NCI-H1092 (cell line): ENCODE measurements at regions not wholly inside any gene's neighbourhood (a gene's known extent, or its start where the extent isn't known, plus 50 kb on each side); places are given as distances from the start of the nearest gene placed in this dataset.
"Not testable (repeated sequence)": the region's sequence is repeated elsewhere in the genome, so short reads cannot be mapped to it uniquely, and the experiment has no call there.

Experiments used
- DNase-seq: peaks from one replicate; lab custom pipeline; 2025; lab: John Stamatoyannopoulos, UW

- peak; percentile 55 for DNase-seq
Observed at GRCh38 chr10:78458983-78459638, 425.4 kb downstream of the RPS24 start.

DNA sequence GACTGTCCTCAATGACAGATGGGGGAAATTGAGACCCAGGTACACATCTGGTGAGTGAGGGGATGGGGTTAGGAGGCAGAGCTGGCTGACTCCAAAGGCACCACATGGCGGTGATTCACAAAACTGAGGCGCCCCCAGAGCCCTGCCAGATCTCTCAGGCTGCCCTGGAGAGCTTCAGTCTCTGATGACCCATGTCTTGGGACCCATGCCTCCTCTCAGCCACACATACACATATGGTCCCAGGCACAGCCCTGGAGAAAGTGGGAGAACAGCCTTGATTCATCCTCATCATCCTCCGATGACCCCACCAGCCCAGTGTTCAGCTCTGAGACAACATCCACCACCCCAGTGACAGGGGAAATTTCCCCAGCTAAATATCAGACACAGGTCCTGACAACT lies 426.0 kb downstream of the RPS24 start:
- DNase-seq, result no peak

DNA sequence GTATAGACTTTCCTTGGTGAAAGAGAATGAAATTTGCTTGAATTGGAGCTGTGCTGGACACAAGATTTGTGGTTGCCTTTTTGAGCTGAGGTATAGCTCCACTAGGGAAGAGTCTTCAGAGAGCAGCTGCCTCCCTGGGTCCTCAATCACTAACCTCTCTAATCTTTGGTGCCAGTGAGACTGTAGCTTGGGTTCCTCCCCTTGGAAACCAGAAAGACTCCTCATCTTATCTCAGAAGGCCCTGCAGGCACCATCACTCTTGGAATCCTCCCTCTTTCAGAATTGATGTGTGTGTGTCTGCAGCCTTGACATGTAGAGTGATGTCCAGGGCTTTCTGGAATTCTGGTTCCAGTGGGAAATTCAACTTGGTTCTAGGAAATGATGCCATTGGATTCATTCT lies 426.5 kb downstream of the RPS24 start:
- DNase-seq, result no peak

GRCh38 chr10:78461333-78461732 lies 427.7 kb downstream of the RPS24 start:
- no peak for DNase-seq

DNA sequence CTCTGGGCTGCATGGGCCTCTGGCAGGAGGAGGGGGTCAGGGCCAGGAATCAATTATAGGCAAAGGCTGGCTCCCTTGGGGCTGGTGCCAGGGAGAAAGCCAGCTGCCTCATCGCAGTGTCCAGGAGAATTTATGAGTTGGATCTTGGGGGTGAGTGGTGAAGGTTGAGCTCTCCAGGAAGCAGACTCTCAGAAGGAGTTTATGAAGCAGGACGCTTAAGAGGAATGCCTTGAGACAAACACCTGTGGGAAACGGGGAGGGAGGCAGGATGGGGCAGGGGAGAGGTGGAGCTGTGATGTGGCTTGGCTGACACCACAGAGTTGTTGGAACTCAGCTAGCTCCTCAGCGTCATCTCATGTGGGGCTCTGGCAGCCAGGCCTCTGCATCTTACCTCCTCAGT lies 428.5 kb downstream of the RPS24 start:
- no peak for DNase-seq

- no peak for DNase-seq
Observed at GRCh38 chr10:78462726-78463228, 429.1 kb downstream of the RPS24 start.

DNA sequence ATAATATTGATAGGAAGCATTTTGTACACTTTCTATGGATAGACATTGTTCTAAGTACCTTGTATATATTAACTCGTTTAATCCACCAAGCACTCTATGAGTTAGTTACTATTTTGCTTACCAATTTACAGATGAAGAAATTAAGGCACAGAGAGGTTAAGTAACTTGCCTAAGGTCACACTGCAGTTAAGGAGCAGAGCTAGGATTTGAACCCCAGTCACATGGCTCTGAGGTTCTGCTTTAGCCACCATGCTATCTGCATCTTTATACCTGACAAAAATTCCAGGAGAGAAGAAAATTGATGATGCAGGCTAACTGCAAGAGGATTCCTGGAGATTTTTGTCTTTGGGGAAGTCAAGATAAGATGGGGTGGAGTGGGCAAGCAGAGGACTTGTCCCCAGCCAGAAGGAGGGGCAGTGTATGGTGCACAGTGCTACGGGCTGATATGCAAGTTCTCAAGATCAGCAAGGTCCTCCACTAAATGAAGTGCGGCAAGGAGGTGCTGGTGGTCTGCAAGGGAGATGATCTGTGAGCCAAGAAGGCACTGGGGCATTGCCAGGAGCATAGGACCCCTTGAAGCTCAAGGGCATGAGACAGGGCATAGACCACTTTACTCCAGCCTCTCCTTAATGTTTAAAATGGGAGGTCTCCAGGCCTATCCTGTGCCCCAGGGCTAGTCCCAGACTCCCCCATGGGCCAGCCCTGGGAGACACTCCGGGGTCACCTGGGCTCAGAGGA lies 430.6 kb downstream of the RPS24 start:
- no peak for DNase-seq

DNA sequence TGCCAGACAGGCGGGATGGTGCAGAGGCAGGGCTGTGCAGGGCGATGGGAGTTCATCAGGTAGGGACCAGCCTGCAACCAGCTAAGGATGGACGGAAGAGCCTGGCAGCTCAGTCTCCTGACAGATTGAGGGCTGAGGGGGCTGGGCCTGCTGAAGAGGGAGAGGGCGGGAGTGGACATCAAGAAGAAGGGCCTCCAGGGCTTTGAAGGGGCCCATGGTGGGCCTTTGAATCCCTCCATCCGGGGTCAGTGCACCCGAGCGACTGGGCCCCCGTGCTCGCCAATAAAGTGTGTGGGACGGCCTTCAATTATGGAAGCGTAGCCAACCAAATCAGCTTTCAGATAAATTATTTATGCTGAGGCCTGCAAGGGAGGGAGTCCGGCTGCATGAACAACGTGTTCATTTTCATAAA lies 431.2 kb downstream of the RPS24 start:
- no peak for DNase-seq

GRCh38 chr10:78465431-78465830 lies 431.8 kb downstream of the RPS24 start:
- no peak for DNase-seq

GRCh38 chr10:78467496-78468106 lies 433.9 kb downstream of the RPS24 start:
- no peak for DNase-seq

GRCh38 chr10:78468731-78469130 lies 435.1 kb downstream of the RPS24 start:
- not testable (repeated sequence) for DNase-seq

DNA sequence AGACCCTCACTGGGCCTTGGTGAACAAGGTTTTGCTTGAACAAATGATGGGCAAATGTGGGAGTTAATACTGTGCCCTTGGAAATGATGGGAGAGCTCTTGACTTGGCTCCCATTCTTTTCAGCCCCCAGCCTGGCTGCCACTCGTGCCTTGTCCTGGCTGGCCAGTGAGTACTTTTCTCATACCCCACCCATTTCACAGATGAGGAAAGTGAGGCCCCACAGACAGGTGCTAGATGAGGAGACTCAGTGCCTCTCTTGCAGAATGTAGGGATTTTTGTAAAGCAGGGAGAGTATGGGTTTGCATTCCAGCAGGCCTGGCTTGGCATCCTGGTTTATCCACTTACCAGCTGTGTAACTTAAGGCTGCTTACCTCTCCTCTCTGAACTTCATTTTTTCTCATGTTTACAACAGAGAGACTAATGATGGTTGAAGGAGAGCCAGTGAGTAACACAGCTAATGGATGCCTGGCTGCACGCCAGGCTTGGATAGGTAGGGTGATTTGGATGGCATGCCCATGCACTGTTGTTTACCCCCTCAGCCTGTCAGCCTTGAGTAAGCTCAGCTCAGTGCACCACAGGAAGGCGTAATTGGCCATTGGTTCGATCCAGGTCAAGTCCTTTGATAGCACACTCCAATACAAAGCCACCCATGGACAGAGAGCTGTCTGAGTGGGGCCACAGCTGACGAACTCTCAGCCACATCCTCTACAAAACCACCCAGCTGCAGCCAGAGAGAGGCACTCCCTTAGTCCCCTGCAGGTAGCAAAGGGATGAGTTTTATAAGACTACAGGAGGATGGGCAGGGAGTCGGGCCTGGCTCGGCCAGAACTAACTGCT lies 436.8 kb downstream of the RPS24 start:
- DNase-seq, result peak; percentile 68

DNA sequence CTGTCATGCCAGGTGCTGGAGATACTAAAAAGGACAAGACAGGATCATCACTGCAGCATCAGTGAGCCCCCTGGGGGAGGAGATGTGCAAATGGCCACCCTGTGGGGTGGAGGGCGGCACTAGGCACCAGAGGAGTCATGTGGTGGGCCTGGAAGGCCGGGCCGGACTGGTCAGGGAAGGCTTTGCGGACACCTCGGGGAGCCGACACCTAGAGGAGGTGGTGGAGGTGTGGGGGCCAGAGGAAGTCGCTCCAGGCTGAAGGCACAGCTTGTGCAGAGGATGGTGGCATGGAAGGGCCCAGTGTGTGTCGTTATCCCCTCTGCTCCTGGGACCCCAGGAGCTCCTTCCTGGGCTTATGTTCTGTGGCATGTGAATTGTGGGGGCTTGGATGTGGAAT lies 437.7 kb downstream of the RPS24 start:
- DNase-seq, result no peak

DNA sequence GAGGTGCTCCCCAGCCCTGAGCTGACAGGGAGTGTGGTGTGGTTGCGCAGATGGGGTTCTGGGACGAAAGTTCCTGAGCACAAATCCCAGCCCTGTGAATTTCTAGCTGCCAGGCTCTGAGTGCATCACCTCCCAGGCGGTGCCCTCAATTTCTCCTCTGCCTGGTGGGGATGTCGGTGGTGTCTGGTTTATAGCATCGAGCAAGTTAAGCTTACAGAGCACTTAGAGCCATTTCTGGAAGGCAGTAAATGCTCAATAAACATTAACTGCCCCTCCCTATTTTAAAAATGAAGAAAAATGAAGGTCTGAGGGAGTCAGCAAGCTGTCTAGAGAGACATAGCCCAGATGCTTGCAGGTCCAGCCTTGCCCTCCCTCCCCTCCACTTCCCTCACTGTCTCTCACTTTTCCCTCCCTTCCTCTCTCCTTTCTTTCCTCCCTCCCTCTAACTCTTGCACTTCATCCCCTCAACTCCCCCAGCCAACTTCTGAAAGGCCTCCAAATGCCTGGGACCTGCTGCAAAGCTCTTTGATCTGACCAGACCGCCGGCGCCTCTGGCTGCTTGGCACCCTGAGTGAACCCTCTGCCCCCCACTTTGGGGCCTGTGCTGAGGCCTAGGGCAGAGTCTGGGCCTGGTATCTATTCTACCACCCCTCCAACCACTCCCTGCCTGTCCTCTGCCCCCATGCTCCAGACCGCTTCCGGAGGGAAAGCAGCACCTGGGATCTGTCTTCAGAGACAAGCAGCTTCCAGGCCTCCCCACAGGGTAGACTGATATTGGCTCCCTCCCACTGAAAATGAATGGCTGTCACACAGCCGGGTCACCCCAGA lies 438.3 kb downstream of the RPS24 start:
- no peak for DNase-seq

DNA sequence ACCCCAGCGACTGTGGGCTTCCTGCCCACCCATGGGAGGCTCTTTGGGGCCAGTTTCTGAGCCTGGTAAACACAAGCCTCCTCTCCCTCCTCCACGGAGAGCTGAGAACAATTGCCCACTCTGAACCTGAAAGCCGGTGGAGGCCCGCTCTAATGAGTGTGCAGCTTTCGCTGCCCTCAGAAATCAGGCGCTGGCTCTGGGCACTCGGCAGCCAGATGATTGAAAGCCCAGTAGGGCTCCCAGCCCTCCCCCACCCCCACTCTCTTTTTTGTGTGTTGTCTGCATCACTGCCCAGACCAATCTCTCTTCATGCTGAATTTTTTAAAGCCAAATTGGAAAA lies 438.9 kb downstream of the RPS24 start:
- DNase-seq, result no peak

DNA sequence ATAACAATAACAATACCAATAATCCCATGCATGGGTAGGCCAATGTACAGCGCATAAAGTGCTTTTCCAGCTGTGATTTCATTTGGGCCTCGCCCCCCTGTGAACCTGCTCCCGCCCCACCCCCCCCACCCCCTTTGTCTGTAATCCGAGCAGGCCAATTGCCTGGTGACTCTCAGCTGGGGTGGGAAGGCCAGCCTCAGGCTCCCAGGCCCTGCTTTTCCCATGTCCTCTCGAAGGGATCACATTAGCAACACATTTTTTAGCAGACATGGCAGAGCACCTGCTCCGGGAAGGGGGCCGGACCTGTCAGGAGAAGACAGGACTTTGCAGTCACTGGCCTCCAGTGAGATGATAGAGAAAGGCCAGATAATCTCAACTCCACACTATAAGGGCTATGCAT lies 439.3 kb downstream of the RPS24 start:
- DNase-seq, result no peak

- DNase-seq, result no peak
Observed at GRCh38 chr10:78474743-78475142, 441.1 kb downstream of the RPS24 start.

- DNase-seq, result no peak
Observed at GRCh38 chr10:78475437-78475836, 441.8 kb downstream of the RPS24 start.

DNA sequence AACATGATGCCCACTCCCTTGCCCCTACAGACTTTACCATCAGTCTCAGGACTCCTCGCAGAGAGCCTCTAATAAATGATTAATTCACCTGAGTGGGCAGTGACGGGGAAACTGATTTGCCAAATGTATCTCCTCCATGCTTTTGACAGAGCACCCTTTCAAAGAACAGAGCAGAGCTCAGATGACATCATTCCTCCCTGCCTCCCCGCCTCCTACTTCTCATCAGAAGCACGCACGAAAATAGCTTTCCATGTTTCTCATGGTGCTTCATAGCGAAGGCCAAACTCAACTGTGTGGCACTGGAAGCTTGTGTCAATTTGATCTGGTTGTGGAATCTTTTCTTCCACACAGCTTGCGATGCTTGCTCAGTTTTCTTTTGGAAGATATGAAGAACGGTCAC lies 442.5 kb downstream of the RPS24 start:
- no peak for DNase-seq

- DNase-seq, result no peak
Observed at GRCh38 chr10:78476844-78477243, 443.2 kb downstream of the RPS24 start.

- DNase-seq, result no peak
Observed at GRCh38 chr10:78478919-78479318, 445.3 kb downstream of the RPS24 start.

DNA sequence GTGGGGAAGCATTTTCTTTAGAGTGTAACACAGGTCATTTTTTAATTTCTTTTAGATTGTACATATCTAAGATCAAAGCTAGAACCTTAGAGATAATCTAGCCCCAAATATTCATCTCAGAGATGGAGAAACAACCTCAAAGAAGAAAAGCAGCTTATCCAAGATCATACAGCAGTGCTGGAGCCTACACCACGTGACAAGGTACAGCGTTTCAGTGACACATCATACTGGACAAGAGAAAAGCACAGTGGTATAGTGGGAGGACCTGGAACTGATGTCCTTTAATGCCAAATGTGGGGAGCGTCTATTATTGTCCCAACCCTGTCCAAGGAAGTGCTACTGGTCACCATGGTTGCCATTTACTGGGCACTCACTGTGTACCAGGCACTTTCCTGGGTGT lies 445.8 kb downstream of the RPS24 start:
- no peak for DNase-seq
